ENCODE measurements at regions not wholly inside any gene's neighbourhood (a gene's known extent, or its start where the extent isn't known, plus 50 kb on each side); places are given as distances from the start of the nearest gene placed in this dataset.

- BruUV-seq (replicated peaks): no TSS peak
- no peak for ATAC-seq
- TF ChIP-seq TARDBP (IDR thresholded peaks at IDR 0.05; ENCODE audit: borderline replicate concordance) (no peak), EGR1 (IDR thresholded peaks at IDR 0.05; ENCODE audit: borderline replicate concordance in 1 of 2, low read depth in 2 of 2, low read length in 2 of 2) (no peak), CUX1 (IDR thresholded peaks at IDR 0.05; ENCODE audit: insufficient replicate concordance, low read depth, low read length) (no peak), SRF (IDR thresholded peaks at IDR 0.05; ENCODE audit: low read depth in 2 of 2, low read length in 2 of 2) (no peak), BMI1 (IDR thresholded peaks at IDR 0.05; ENCODE audit: borderline replicate concordance) (no peak), CREB1 (IDR thresholded peaks at IDR 0.05; ENCODE audit: low read depth) (no peak)
- POLR2A ChIA-PET: no interaction called here
- SMC1A ChIA-PET (ENCODE audit: uncharacterized antibody, unreplicated experiment): no interaction called here
- Histone ChIP-seq H3K79me2 (ENCODE audit: control insufficient read depth, insufficient read depth, low read length) (no peaks in the 10 kb centered on the region), H4K20me1 (ENCODE audit: control insufficient read depth, insufficient read depth) (no peaks in the 10 kb centered on the region), H3K36me3 (ENCODE audit: control insufficient read depth in 2 of 2, insufficient read depth in 2 of 2, low read length in 1 of 2) (no peaks in the 10 kb centered on the region), H3K4me2 (ENCODE audit: control insufficient read depth, insufficient read depth) (no peak overlapping the region), H3K9me3 (replicated peaks; ENCODE audit: control insufficient read depth, insufficient read depth, low read length) (peaks cover 2% of the 10 kb centered on the region; the same call in 1 of the 3 replicates), H3K9ac (ENCODE audit: control insufficient read depth, insufficient read depth, low read length) (no peak overlapping the region), H3K4me3 (no peak overlapping the region), H3K27ac (ENCODE audit: control insufficient read depth, insufficient read depth) (no peak overlapping the region), H3K4me1 (ENCODE audit: control insufficient read depth, insufficient read depth, low read length) (no peaks in the 10 kb centered on the region), H3K27me3 (replicated peaks in 1 of 2; ENCODE audit: control insufficient read depth in 2 of 2, insufficient read depth in 2 of 2, low read length in 1 of 2) (no peaks in the 10 kb centered on the region), H2AFZ (ENCODE audit: control insufficient read depth, low read depth, low read length) (no peak overlapping the region)
- RAD21 ChIA-PET (ENCODE audit: unreplicated experiment): no interaction called here
- intact Hi-C loops (cut with micrococcal nuclease; ENCODE audit: unreplicated experiment) (no loop called here), in situ Hi-C loops (cut with MboI) (no loop called here)
- CTCF ChIA-PET: no interaction called here
- no peak for FAIRE-seq
- DNase-seq (ENCODE audit: low read depth, low spot score): no peak
Observed at GRCh38 chr21:14844001-14844400, 220.8 kb downstream of the NRIP1 start.
